ENCODE measurements at regions not wholly inside any gene's neighbourhood (a gene's known extent, or its start where the extent isn't known, plus 50 kb on each side); places are given as distances from the start of the nearest gene placed in this dataset.

- TF ChIP-seq CTCF (optimal IDR thresholded peaks at IDR 0.05 in 1 of 3, IDR thresholded peaks at IDR 0.05 in 1 of 3, conservative IDR thresholded peaks at IDR 0.05 in 1 of 3; ENCODE audit: extremely low read depth in 1 of 3, insufficient read depth in 2 of 3, low read length in 3 of 3), result no peak
- TF ChIP-seq EZH2 (IDR thresholded peaks at IDR 0.05; ENCODE audit: low read length), result no peak
Measured at GRCh38 chr17:62140376-62140775, 75.3 kb upstream of the MED13 start.

Data from keratinocyte (primary cell).